CD4-positive, CD25-positive, alpha-beta regulatory T cell (primary cell): ENCODE measurements at regions not wholly inside any gene's neighbourhood (a gene's known extent, or its start where the extent isn't known, plus 50 kb on each side); places are given as distances from the start of the nearest gene placed in this dataset.
A peak's percentile ranks its signal among the peaks of the same experiment; 100 is the strongest.

Experiments used
- ATAC-seq, 2 donors: fragments of 150-1000 bp; cut with Tn5 transposase; one replicate each; pipeline ENCODE4 v1.10.0; 2021; ENCODE audit warnings: low read depth in 2 of 2, moderate number of reproducible peaks in 2 of 2, moderate library complexity in 1 of 2
- DNase-seq, 3 donors: peaks; one replicate each; pipeline versions ENCODE4 v3.0.0 to v3.0.0-alpha.2; 2012 to 2022; ENCODE audit warnings: mixed read lengths in 1 of 3
- H3K27ac ChIP-seq: one replicate; pipeline ENCODE4 v1.7.0; 2013; ENCODE audit warnings: mild to moderate bottlenecking, low read length; ENCODE audit not compliant: insufficient read depth, poor library complexity, severe bottlenecking
- H3K27me3 ChIP-seq: one replicate; pipeline ENCODE4 v1.7.0; 2013; ENCODE audit warnings: low read length; ENCODE audit not compliant: control insufficient read depth, insufficient read depth
- H3K36me3 ChIP-seq: one replicate; pipeline ENCODE4 v1.7.0; 2013; ENCODE audit warnings: mild to moderate bottlenecking, low read length, moderate library complexity; ENCODE audit not compliant: control insufficient read depth, insufficient read depth
- H3K4me1 ChIP-seq: 2 replicates; pipeline ENCODE4 v1.7.0; 2013; ENCODE audit warnings: mild to moderate bottlenecking, low read length; ENCODE audit not compliant: insufficient read depth, control insufficient read depth, poor library complexity, severe bottlenecking
- H3K4me3 ChIP-seq: one replicate; pipeline ENCODE4 v1.7.0; 2013; ENCODE audit warnings: low read depth, mild to moderate bottlenecking, low read length, moderate library complexity
- H3K9me3 ChIP-seq, 2 experiments: 1 replicate in 1 of 2; 2 replicates in 1 of 2; pipeline ENCODE4 v1.7.0; 2013; ENCODE audit warnings: low read length in 2 of 2, mild to moderate bottlenecking in 1 of 2, moderate library complexity in 1 of 2; ENCODE audit not compliant: control insufficient read depth in 2 of 2
- H3K27ac Mint-ChIP-seq, 3 donors: one replicate each; pipeline ENCODE4 v1.8.0; 2020 to 2022; ENCODE audit warnings: mild to moderate bottlenecking in 3 of 3, mixed read lengths in 3 of 3, moderate library complexity in 2 of 3
- H3K27me3 Mint-ChIP-seq: one replicate; pipeline ENCODE4 v1.8.0; 2022; ENCODE audit warnings: mild to moderate bottlenecking, mixed read lengths
- H3K36me3 Mint-ChIP-seq: one replicate; pipeline ENCODE4 v1.8.0; 2020; ENCODE audit warnings: mixed read lengths
- H3K4me1 Mint-ChIP-seq, 4 donors: one replicate each; pipeline ENCODE4 v1.8.0; 2020 to 2022; ENCODE audit warnings: mixed read lengths in 4 of 4, mild to moderate bottlenecking in 1 of 4
- H3K4me3 Mint-ChIP-seq, 4 donors: one replicate each; pipeline ENCODE4 v1.8.0; 2020 to 2022; ENCODE audit warnings: mild to moderate bottlenecking in 4 of 4, mixed read lengths in 4 of 4, moderate library complexity in 3 of 4
- H3K9me3 Mint-ChIP-seq, 7 donors: one replicate each; pipeline ENCODE4 v1.8.0; 2020 to 2022; ENCODE audit warnings: mixed read lengths in 7 of 7, mild to moderate bottlenecking in 3 of 7, moderate library complexity in 2 of 7

- no peak overlapping the region for H3K4me3 ChIP-seq
- H3K27me3 ChIP-seq: no peaks in the 10 kb centered on the region
- no peaks in the 10 kb centered on the region for H3K4me1 ChIP-seq
- no peak overlapping the region for H3K27ac ChIP-seq
- no peaks in the 10 kb centered on the region for H3K9me3 ChIP-seq
- Mint-ChIP-seq H3K27ac (no peak overlapping the region), H3K36me3 (no peaks in the 10 kb centered on the region), H3K27me3 (peaks cover 5% of the 10 kb centered on the region), H3K4me1 (no peaks in the 10 kb centered on the region), H3K4me3 (no peak overlapping the region), H3K9me3 (no peaks in the 10 kb centered on the region)
- H3K36me3 ChIP-seq: no peaks in the 10 kb centered on the region
- DNase-seq: no peak
- ATAC-seq: no peak
Measured at GRCh38 chr15:62840526-62841268, 201.8 kb upstream of the TPM1 start.

- Mint-ChIP-seq H3K9me3 (no peaks in the 10 kb centered on the region), H3K4me1 (no peaks in the 10 kb centered on the region), H3K27ac (no peak overlapping the region), H3K36me3 (no peaks in the 10 kb centered on the region), H3K4me3 (no peak overlapping the region), H3K27me3 (peaks cover 5% of the 10 kb centered on the region)
- Histone ChIP-seq H3K4me3 (no peak overlapping the region), H3K9me3 (no peaks in the 10 kb centered on the region), H3K27ac (no peak overlapping the region), H3K27me3 (no peaks in the 10 kb centered on the region), H3K36me3 (no peaks in the 10 kb centered on the region), H3K4me1 (no peaks in the 10 kb centered on the region)
- ATAC-seq (no peak), DNase-seq (no peak)
Measured at GRCh38 chr15:62841269-62841628, 201.3 kb upstream of the TPM1 start.

- Histone ChIP-seq H3K27ac (no peak overlapping the region), H3K27me3 (no peaks in the 10 kb centered on the region), H3K9me3 (no peaks in the 10 kb centered on the region), H3K4me1 (no peaks in the 10 kb centered on the region), H3K4me3 (no peak overlapping the region), H3K36me3 (no peaks in the 10 kb centered on the region)
- Mint-ChIP-seq H3K27ac (peak overlapping the region in 1 of 3 donors; percentile 97), H3K36me3 (no peaks in the 10 kb centered on the region), H3K4me1 (no peaks in the 10 kb centered on the region), H3K27me3 (peaks cover 5% of the 10 kb centered on the region), H3K9me3 (no peaks in the 10 kb centered on the region), H3K4me3 (no peak overlapping the region)
- no peak for DNase-seq
- ATAC-seq: no peak
Measured at GRCh38 chr15:62841891-62842559, 200.5 kb upstream of the TPM1 start.

- DNase-seq: no peak
- no peaks in the 10 kb centered on the region for H3K9me3 ChIP-seq
- no peak overlapping the region for H3K27ac ChIP-seq
- Mint-ChIP-seq H3K4me1 (no peaks in the 10 kb centered on the region), H3K27ac (no peak overlapping the region), H3K27me3 (peaks cover 5% of the 10 kb centered on the region), H3K9me3 (no peaks in the 10 kb centered on the region), H3K36me3 (no peaks in the 10 kb centered on the region), H3K4me3 (no peak overlapping the region)
- H3K36me3 ChIP-seq: no peaks in the 10 kb centered on the region
- no peak for ATAC-seq
- H3K4me1 ChIP-seq: no peaks in the 10 kb centered on the region
- no peak overlapping the region for H3K4me3 ChIP-seq
- no peaks in the 10 kb centered on the region for H3K27me3 ChIP-seq
Measured at GRCh38 chr15:62843311-62843710, 199.2 kb upstream of the TPM1 start.

GRCh38 chr15:62844564-62845240 is 197.8 kb upstream of the TPM1 start:
- ATAC-seq: no peak
- Mint-ChIP-seq H3K36me3 (no peaks in the 10 kb centered on the region), H3K9me3 (no peaks in the 10 kb centered on the region), H3K27me3 (no peaks in the 10 kb centered on the region), H3K4me3 (no peak overlapping the region), H3K4me1 (no peaks in the 10 kb centered on the region), H3K27ac (no peak overlapping the region)
- Histone ChIP-seq H3K4me3 (no peak overlapping the region), H3K4me1 (no peaks in the 10 kb centered on the region), H3K27ac (no peak overlapping the region), H3K27me3 (peaks cover 3% of the 10 kb centered on the region), H3K9me3 (no peaks in the 10 kb centered on the region), H3K36me3 (no peaks in the 10 kb centered on the region)
- DNase-seq: no peak

- no peaks in the 10 kb centered on the region for H3K4me1 ChIP-seq
Measured at GRCh38 chr15:62845241-62846126, 197.1 kb upstream of the TPM1 start.

GRCh38 chr15:62846131-62846804 is 196.3 kb upstream of the TPM1 start:
- Histone ChIP-seq H3K4me3 (no peak overlapping the region), H3K27ac (no peak overlapping the region), H3K36me3 (no peaks in the 10 kb centered on the region), H3K4me1 (no peaks in the 10 kb centered on the region), H3K27me3 (peaks cover 3% of the 10 kb centered on the region), H3K9me3 (no peaks in the 10 kb centered on the region)
- Mint-ChIP-seq H3K4me3 (no peak overlapping the region), H3K36me3 (no peaks in the 10 kb centered on the region), H3K4me1 (no peaks in the 10 kb centered on the region), H3K27me3 (no peaks in the 10 kb centered on the region), H3K9me3 (no peaks in the 10 kb centered on the region), H3K27ac (no peak overlapping the region)
- DNase-seq: no peak
- ATAC-seq: no peak

More at GRCh38 chr15:62845241-62846126, 197.1 kb upstream of the TPM1 start:
- no peaks in the 10 kb centered on the region for H3K27me3 Mint-ChIP-seq
- H3K4me1 Mint-ChIP-seq: no peaks in the 10 kb centered on the region
- H3K36me3 Mint-ChIP-seq: no peaks in the 10 kb centered on the region
- ATAC-seq: no peak
- H3K9me3 ChIP-seq: no peaks in the 10 kb centered on the region
- H3K27me3 ChIP-seq: peaks cover 3% of the 10 kb centered on the region
- no peaks in the 10 kb centered on the region for H3K9me3 Mint-ChIP-seq
- no peak overlapping the region for H3K27ac ChIP-seq
- H3K27ac Mint-ChIP-seq: no peak overlapping the region
- no peaks in the 10 kb centered on the region for H3K36me3 ChIP-seq
- no peak overlapping the region for H3K4me3 ChIP-seq
- no peak overlapping the region for H3K4me3 Mint-ChIP-seq
- DNase-seq: no peak
